ENCODE measurements at regions not wholly inside any gene's neighbourhood (a gene's known extent, or its start where the extent isn't known, plus 50 kb on each side); places are given as distances from the start of the nearest gene placed in this dataset.

- TF ChIP-seq CEBPZ (IDR thresholded peaks at IDR 0.05; ENCODE audit: low read depth, low read length) (no peak), FOS (IDR thresholded peaks at IDR 0.05; ENCODE audit: borderline replicate concordance, extremely low read depth, insufficient read length) (no peak), BHLHE40 (IDR thresholded peaks at IDR 0.05; ENCODE audit: borderline replicate concordance in 1 of 2, low read depth in 2 of 2, low read length in 1 of 2) (no peak), IKZF2 (IDR thresholded peaks at IDR 0.05) (no peak), GATAD2B (conservative IDR thresholded peaks at IDR 0.05; ENCODE audit: low read depth) (no peak), ASH2L (IDR thresholded peaks at IDR 0.05; ENCODE audit: borderline replicate concordance, low read depth) (no peak), PAX8 (IDR thresholded peaks at IDR 0.05) (no peak)
- TF ChIP-seq, protein P1, sequence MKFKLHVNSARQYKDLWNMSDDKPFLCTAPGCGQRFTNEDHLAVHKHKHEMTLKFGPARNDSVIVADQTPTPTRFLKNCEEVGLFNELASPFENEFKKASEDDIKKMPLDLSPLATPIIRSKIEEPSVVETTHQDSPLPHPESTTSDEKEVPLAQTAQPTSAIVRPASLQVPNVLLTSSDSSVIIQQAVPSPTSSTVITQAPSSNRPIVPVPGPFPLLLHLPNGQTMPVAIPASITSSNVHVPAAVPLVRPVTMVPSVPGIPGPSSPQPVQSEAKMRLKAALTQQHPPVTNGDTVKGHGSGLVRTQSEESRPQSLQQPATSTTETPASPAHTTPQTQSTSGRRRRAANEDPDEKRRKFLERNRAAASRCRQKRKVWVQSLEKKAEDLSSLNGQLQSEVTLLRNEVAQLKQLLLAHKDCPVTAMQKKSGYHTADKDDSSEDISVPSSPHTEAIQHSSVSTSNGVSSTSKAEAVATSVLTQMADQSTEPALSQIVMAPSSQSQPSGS (IDR thresholded peaks at IDR 0.05; ENCODE audit: low read length): no peak
Measured at GRCh38 chr20:3314391-3314790, 75.4 kb upstream of the SLC4A11 start (continued).

DNA sequence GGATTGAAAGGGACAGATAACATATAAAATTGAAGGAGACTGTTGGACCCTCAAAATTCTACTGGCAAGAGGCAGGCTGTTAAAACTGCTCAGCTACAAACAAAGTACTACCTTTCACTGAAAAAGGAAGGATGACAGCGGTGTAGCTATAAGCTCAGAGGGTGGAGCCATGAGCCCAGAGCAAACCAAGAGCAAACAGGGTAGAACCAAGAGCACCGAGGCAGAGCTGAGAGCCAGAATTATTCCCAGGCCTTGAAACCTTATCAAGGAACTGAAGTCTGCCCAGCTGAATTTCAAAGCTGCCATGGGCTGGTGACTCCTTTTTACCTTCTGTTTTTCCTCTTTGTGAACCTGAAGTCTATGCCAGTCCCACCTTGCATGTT lies 74.7 kb upstream of the SLC4A11 start:
- 19% methylated on average over 2 of the region's 2 CpGs for WGBS (ENCODE audit: insufficient coverage, insufficient replicate concordance, low lambda C conversion rate, missing lambda C conversion rate)
- ChIA-PET POLR2A (no interaction called here), SMC1A (ENCODE audit: uncharacterized antibody, unreplicated experiment) (interaction anchor here (0.6 to 1.7 kb wide), 4 partner anchors 9 to 21 kb away, joined by 3 to 6 read pairs (median 3); no protein-coding TSS in a partner anchor), CTCF (interaction anchor here (1.3 to 4.8 kb wide), 5 partner anchors 9 to 261 kb away, joined by 3 to 44 read pairs (median 4); no protein-coding TSS in a partner anchor), RAD21 (ENCODE audit: unreplicated experiment) (interaction anchor here (1.4 kb wide), 1 partner anchor 91 kb away, joined by 4 read pairs; no protein-coding TSS in a partner anchor)
- Histone ChIP-seq H3K4me1 (ENCODE audit: control insufficient read depth, insufficient read depth, low read length) (no peaks in the 10 kb centered on the region), H3K4me3 (no peak overlapping the region), H3K9ac (ENCODE audit: control insufficient read depth, insufficient read depth, low read length) (no peak overlapping the region), H2AFZ (ENCODE audit: control insufficient read depth, low read depth, low read length) (no peak overlapping the region), H3K36me3 (ENCODE audit: control insufficient read depth in 2 of 2, insufficient read depth in 2 of 2, low read length in 1 of 2) (no peaks in the 10 kb centered on the region), H3K27me3 (replicated peaks in 1 of 2; ENCODE audit: control insufficient read depth in 2 of 2, insufficient read depth in 2 of 2, low read length in 1 of 2) (no peaks in the 10 kb centered on the region), H4K20me1 (ENCODE audit: control insufficient read depth, insufficient read depth) (no peaks in the 10 kb centered on the region), H3K79me2 (ENCODE audit: control insufficient read depth, insufficient read depth, low read length) (no peaks in the 10 kb centered on the region), H3K4me2 (ENCODE audit: control insufficient read depth, insufficient read depth) (no peak overlapping the region), H3K9me3 (replicated peaks; ENCODE audit: control insufficient read depth, insufficient read depth, low read length) (no peaks in the 10 kb centered on the region), H3K27ac (ENCODE audit: control insufficient read depth, insufficient read depth) (no peak overlapping the region)
- DNase-seq (ENCODE audit: low read depth, low spot score) (no peak), ATAC-seq (no peak), FAIRE-seq (no peak)
- in situ Hi-C loops (cut with MboI) (loop anchor here (5.0 kb wide), 1 partner anchor 261 kb away; no protein-coding TSS in a partner anchor), intact Hi-C loops (cut with micrococcal nuclease; ENCODE audit: unreplicated experiment) (no loop called here)
- no TSS peak for BruUV-seq (replicated peaks)
- TF ChIP-seq RB1 (IDR thresholded peaks at IDR 0.05; ENCODE audit: borderline replicate concordance): no peak
